ENCODE measurements at regions not wholly inside any gene's neighbourhood (a gene's known extent, or its start where the extent isn't known, plus 50 kb on each side); places are given as distances from the start of the nearest gene placed in this dataset.

- TF ChIP-seq CTCF (IDR thresholded peaks at IDR 0.05; ENCODE audit: low read length) (no peak), EZH2 (IDR thresholded peaks at IDR 0.05; ENCODE audit: borderline replicate concordance, low read length) (no peak)
These were observed 267.8 kb upstream of the SKOR2 start for GRCh38 chr18:47519277-47519676.

Data from OCI-LY1 (cell line).